SKM-1 treated with dmso at 0.1 percent for 144 hours (cell line): ENCODE measurements at regions not wholly inside any gene's neighbourhood (a gene's known extent, or its start where the extent isn't known, plus 50 kb on each side); places are given as distances from the start of the nearest gene placed in this dataset.

Source experiments
- DNase-seq: peaks from one replicate; lab custom pipeline; 2025; ENCODE audit not compliant: unreplicated experiment; lab: John Stamatoyannopoulos, UW

- DNase-seq = no peak
These were observed 260.7 kb downstream of the POLR1F start for GRCh38 chr7:19448091-19448490.

DNA sequence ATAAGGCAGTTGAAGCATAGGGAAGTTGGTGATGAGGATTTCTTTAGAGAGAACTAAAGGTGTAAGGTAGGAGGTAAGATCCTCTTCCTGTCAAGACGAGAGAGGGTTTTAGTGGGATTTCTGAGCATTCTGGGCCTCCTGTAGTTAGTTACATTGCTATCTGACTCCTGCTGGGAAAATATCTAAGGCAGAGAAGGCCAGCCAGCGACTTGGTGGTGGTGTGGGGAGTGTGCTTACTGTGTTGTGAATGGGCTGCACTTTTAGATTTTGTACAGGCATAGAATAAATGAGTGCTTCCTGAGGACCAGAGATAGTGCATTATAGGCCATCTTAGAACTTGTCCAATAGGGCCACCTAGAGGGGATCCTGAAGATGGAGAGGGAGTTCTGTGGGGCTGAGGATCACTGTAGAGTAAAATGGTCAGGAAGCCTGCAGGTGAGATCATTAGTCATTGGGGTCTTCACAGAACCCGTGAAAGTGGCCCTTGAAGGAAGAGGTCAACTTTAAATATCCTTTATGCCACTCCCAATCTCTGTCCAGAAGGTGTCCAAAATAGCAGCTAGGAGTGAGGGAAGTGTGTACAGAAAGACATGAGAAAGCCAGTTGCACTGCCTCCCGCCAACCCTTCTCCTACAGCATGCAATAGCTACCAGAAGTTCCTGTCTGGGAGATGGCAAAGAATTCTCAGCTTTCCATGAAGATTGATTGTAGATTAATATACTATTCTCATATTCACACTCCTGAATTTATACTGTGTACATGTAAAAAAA is 266.6 kb downstream of the POLR1F start:
- no peak for DNase-seq

GRCh38 chr7:19439517-19439916 is 269.3 kb downstream of the POLR1F start:
- DNase-seq = no peak

- DNase-seq = no peak
These were observed 271.4 kb downstream of the POLR1F start for GRCh38 chr7:19437446-19437845.

DNA sequence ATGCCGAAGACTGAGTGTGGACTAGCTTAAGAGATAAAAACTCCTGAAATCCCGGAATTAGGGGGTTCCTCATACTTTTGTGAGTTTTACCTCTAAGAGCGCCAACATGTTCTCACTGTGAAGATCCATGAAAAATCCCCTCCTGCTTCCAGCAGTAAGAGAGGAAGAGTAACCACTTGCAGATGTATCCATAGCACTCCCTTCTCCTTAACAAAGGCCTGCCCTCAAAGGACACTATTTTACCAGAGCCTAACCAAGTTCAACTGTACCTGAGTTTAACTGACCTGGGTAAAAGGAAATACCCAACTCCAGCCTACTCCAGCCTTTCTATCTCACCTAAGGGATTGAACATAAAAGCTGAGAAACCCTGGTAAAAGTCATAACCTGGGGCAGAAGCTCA is 280.9 kb downstream of the POLR1F start:
- no peak for DNase-seq

DNA sequence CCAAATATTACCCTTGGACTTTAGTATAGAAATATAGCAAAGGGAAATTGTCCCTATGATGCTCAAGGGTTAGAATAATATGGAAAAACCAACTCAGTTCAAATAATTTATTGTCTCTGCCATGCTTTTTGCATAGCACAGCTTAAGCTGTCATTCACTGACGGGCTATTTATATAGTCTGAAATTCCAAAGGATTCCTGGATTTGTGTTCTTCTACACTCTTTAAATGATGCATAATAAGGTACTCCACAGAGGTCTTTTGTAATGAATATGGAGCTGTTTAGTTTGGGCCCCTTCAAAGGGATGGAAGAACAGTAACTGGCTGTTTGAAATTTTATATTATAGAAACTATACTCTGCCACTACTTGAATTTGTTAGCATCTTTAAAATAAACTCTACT is 276.6 kb upstream of the FERD3L start:
- no peak for DNase-seq

GRCh38 chr7:19417231-19417630 is 272.0 kb upstream of the FERD3L start:
- no peak for DNase-seq

GRCh38 chr7:19415123-19415522 is 269.9 kb upstream of the FERD3L start:
- DNase-seq = no peak

DNA sequence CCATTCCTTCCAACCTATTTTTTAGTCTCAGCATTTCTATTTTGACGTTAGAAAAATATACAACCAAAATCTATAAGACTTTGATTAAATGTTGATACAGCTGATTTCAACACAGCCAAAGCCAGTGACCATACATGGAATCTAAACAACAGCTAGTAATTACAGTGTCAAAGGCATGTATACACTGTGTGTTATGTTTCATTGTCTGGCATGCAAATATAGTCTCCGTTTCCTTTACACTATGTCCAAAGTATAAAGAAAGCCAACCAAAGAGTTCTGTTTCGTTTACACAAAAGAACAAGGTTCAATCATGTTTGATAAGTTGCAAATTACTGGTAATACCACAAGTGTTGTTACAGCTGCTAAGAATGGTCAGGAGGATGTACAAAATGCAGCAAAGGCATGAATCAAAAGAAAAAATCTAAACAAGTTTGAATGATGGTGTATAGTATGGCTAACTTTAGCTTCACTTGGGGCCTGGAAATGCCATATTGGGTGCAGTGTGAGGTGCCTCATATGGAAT is 268.3 kb upstream of the FERD3L start:
- no peak for DNase-seq

DNA sequence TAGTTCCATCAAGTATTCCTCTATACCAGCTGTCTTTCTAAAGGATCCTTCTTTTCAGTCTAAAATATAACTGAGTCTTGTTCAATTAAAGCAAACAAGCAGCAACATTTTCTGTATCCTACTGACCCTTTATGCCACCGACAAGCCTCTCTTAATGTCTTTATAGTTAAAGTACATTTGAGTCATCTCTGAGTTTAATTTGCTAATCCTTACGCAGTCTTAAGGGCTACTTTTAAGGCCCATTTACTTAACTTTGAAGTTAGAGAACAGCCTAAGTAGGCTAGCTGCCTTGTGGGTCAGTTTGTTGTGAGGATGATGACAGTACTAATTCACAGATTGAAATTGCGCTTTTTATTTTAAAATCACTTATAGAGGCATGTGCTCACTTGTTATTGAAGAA is 265.5 kb upstream of the FERD3L start:
- no peak for DNase-seq

- DNase-seq = no peak
These were observed 264.9 kb upstream of the FERD3L start for GRCh38 chr7:19410106-19410505.

- no peak for DNase-seq
These were observed 263.5 kb upstream of the FERD3L start for GRCh38 chr7:19408706-19409220.

- DNase-seq = no peak
These were observed 262.0 kb upstream of the FERD3L start for GRCh38 chr7:19407270-19407669.

GRCh38 chr7:19405541-19405940 is 260.3 kb upstream of the FERD3L start:
- DNase-seq = no peak

GRCh38 chr7:19404912-19405329 is 259.7 kb upstream of the FERD3L start:
- no peak for DNase-seq

GRCh38 chr7:19403691-19404090 is 258.5 kb upstream of the FERD3L start:
- DNase-seq = no peak

- DNase-seq = no peak
These were observed 256.2 kb upstream of the FERD3L start for GRCh38 chr7:19401461-19401860.

DNA sequence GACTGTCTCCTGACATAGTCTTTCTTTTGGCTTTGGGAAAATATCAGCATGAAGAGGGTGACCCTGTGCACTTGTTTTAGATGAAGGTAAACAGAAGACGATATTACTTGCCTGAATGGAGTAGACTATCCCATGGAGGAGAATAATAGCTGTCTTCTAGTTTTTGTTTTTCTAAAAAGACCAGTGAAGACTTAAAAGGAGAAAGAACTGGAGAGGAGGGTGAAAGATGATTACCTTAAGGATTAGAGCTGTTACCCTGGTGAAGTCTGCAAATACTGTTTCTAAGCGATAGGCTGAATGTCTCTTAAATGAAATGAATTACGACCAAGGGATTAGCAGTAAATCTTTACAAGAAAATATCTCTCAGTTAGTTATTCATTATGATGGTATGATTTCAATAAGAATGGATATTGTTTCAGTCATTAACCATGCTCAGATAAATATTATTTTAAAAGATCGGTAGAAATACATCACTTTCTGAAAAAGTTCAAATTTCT is 255.6 kb upstream of the FERD3L start:
- no peak for DNase-seq

DNA sequence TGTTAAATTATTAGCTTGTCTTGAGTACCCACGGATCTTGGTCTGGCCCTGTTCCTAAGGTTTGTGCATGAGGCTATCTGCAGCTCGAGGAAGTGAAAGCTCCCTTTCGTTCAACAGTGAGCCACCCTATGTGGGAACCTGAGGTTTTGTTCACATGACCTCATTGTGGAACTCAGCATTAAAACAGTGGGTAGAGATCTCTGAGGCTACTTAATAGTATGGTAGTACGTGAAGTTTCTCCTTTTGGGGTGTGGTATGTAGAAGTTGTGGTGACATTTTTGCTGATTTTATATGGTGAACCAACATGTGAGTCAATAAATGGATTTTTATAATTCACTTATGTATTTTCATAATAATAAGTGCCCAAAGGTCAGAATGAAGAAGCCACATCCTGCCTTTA is 252.7 kb upstream of the FERD3L start:
- DNase-seq = peak; percentile 25

DNA sequence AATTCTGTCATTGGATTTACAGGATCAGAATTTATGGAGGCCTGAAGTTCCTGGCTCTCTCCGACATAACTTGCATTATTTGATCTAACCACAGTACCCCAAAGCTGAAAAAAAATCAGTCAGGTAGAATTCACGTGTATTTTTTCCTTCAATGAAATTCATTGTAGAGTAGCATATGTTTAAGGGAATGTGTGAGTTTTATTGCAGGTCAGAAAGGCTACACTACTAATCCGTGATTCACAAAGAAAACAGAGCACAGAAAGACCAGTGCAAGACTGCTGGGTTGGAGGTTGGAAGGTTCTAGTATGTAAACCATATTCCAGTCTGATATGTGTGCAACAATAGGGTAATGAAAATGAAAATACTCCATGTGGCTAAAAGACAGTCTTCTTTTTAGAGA is 247.0 kb upstream of the FERD3L start:
- no peak for DNase-seq

DNA sequence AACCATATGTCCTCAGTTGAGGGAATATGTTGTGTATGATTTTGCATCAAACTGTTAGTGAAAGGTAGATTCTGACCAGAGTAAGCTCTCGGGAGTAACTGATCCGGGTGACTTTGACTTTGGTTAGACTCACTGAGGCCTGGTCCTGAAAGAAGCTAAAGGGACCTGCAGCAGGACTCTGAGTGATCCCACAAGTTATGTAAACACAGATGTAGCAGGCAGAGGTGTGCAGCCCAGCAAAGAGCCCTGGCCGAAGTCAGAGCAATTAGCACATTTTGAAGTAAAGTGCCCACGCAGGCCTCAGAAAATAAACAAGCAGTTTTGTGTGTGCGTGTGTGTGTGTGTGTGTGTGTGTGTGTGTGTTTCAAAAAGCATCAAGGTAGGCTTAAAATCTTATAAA is 245.6 kb upstream of the FERD3L start:
- DNase-seq = no peak

DNA sequence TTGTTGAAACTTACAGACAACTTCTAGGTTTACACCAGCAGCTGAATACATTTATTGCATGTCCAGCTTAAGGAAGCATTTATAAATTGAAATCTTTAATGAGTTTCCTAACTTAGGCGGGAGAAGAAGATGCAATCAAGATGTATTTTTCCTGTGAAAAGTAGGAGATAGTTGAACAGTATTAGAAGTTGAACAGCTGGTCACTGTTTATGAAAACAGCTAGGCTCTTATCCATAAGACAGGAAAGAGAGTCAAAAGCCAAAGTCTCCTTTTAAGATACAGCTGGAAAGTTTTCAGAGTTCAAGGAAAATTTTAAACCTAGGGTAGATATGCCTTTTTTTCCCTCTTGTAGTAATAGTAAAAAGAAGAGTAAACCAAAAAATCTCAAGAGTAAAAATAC is 236.1 kb upstream of the FERD3L start:
- DNase-seq = no peak

DNA sequence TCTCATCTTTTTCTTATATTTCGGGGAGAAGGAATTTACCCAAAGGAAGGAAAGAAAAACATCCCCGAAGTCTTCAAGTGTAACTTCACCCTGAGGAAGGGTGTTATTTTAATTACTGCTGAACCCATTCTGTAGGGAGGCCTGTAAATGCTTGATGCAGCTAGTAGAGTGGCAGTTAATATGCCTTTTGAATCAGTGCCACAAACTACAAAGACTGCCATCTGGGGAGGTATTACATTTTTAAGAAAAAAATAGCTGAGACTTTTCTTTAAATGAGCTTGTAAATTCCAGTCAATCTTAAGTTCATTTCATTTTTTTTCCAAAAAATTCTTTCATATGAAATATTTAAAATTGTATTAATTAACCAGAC is 233.1 kb upstream of the FERD3L start:
- DNase-seq = no peak
